GM21390 (cell line): ENCODE measurements at regions not wholly inside any gene's neighbourhood (a gene's known extent, or its start where the extent isn't known, plus 50 kb on each side); places are given as distances from the start of the nearest gene placed in this dataset.

Experiments used
- ATAC-seq: cut with Tn5 transposase; IDR thresholded peaks from one replicate; pipeline ENCODE4 v1.9.1; 2021; ENCODE audit not compliant: unreplicated experiment

GRCh38 chr13:22563272-22563671, 617.5 kb upstream of the SGCG start:
- no peak for ATAC-seq

GRCh38 chr13:22569811-22570210, 611.0 kb upstream of the SGCG start:
- ATAC-seq = no peak

GRCh38 chr13:22589880-22590279, 590.9 kb upstream of the SGCG start:
- ATAC-seq = no peak

- ATAC-seq = no peak
Observed at GRCh38 chr13:22592515-22592914, 588.3 kb upstream of the SGCG start.

- no peak for ATAC-seq
Observed at GRCh38 chr13:22594041-22594440, 586.7 kb upstream of the SGCG start.

GRCh38 chr13:22596171-22596863, 584.5 kb upstream of the SGCG start:
- ATAC-seq = no peak

- ATAC-seq = no peak
Observed at GRCh38 chr13:22599156-22599555, 581.6 kb upstream of the SGCG start.

GRCh38 chr13:22618002-22618401, 562.8 kb upstream of the SGCG start:
- no peak for ATAC-seq

GRCh38 chr13:22625691-22626090, 555.1 kb upstream of the SGCG start:
- no peak for ATAC-seq

- ATAC-seq = no peak
Observed at GRCh38 chr13:22629374-22629773, 551.4 kb upstream of the SGCG start.

GRCh38 chr13:22642088-22642487, 538.7 kb upstream of the SGCG start:
- ATAC-seq = no peak

GRCh38 chr13:22644941-22645340, 535.8 kb upstream of the SGCG start:
- no peak for ATAC-seq

- no peak for ATAC-seq
Observed at GRCh38 chr13:22647156-22647850, 533.5 kb upstream of the SGCG start.

GRCh38 chr13:22648320-22648801, 532.4 kb upstream of the SGCG start:
- no peak for ATAC-seq

GRCh38 chr13:22652796-22653195, 528.0 kb upstream of the SGCG start:
- no peak for ATAC-seq

- ATAC-seq = no peak
Observed at GRCh38 chr13:22653866-22654265, 526.9 kb upstream of the SGCG start.

GRCh38 chr13:22655106-22655852, 525.5 kb upstream of the SGCG start:
- no peak for ATAC-seq

GRCh38 chr13:22662771-22663170, 518.0 kb upstream of the SGCG start:
- no peak for ATAC-seq

GRCh38 chr13:22665506-22665905, 515.3 kb upstream of the SGCG start:
- ATAC-seq = no peak

GRCh38 chr13:22690756-22691155, 490.0 kb upstream of the SGCG start:
- no peak for ATAC-seq

GRCh38 chr13:22693691-22694090, 487.1 kb upstream of the SGCG start:
- ATAC-seq = no peak

- no peak for ATAC-seq
Observed at GRCh38 chr13:22696433-22696832, 484.3 kb upstream of the SGCG start.
